ACC112 (cell line): ENCODE measurements at regions not wholly inside any gene's neighbourhood (a gene's known extent, or its start where the extent isn't known, plus 50 kb on each side); places are given as distances from the start of the nearest gene placed in this dataset.
A peak's percentile ranks its signal among the peaks of the same experiment; 100 is the strongest.

ENCODE experiments used
- H2AFZ ChIP-seq: fragments of 200-600 bp; sonication (generic); one replicate; pipeline ENCODE4 v1.6.0; 2017; ENCODE audit warnings: antibody characterized with exemption, low read length; ENCODE audit not compliant: unreplicated experiment
- H3K27ac ChIP-seq: fragments of 200-600 bp; sonication (generic); 2 replicates; pipeline ENCODE4 v1.5.1; 2014; ENCODE audit warnings: low read depth, mild to moderate bottlenecking, antibody characterized with exemption, low read length, moderate library complexity
- H3K27me3 ChIP-seq: fragments of 200-600 bp; sonication (generic); 2 replicates; pipeline ENCODE4 v1.6.1; 2014; ENCODE audit warnings: mild to moderate bottlenecking, antibody characterized with exemption, low read length, moderate library complexity, mixed read lengths; ENCODE audit not compliant: insufficient read depth
- H3K36me3 ChIP-seq: fragments of 200-600 bp; sonication (generic); 2 replicates; pipeline ENCODE4 v1.6.1; 2016; ENCODE audit warnings: mild to moderate bottlenecking, antibody characterized with exemption, low read length, moderate library complexity, mixed read lengths; ENCODE audit not compliant: insufficient read depth
- H3K4me1 ChIP-seq: fragments of 200-600 bp; sonication (generic); one replicate; pipeline ENCODE4 v1.6.1; 2016; ENCODE audit warnings: low read length, mixed read lengths; ENCODE audit not compliant: insufficient read depth, unreplicated experiment, control insufficient read depth
- H3K4me3 ChIP-seq: fragments of 200-600 bp; sonication (generic); 2 replicates; pipeline ENCODE4 v1.5.1; 2014; ENCODE audit warnings: mild to moderate bottlenecking, low read depth, low read length
- H3K79me2 ChIP-seq: fragments of 200-600 bp; sonication (generic); one replicate; pipeline ENCODE4 v1.6.0; 2016; ENCODE audit warnings: low read length; ENCODE audit not compliant: control insufficient read depth, unreplicated experiment, insufficient read depth

DNA sequence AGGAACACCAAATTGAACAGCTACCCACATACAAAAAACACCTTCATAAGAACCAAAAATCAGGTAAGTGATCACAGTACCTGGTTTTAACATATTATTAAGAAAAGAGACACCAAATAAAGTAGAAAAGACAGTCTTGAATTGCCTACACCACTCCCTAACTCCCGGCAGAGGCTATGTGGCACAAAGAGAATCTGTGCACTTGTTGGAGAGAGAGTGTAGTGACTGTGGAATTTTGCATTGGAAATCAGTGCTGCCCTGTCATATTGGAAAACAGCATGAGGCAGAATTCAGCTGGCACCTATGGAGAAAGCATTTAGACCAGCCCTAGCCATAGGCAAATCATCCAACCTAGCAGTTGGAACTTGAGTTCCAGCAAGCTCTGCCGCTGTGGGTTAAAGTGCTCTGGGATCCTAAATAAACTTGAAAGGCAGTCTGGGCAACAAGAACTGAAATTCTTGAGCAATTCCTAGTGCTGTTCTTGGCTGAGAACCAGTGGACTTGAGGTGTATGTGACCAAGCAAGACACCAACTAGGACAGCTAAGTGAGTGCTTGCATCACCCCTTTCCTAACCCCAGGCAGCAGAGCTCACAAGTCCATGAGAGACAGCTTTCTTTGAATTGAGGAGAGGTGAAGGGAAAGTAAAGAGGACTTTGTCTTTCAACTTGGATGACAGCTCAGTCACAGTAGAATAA lies 969.6 kb upstream of the ALCAM start:
- H3K27ac ChIP-seq: no peak overlapping the region
- H3K27me3 ChIP-seq: no peaks in the 10 kb centered on the region
- H3K4me3 ChIP-seq: no peak overlapping the region
- no peaks in the 10 kb centered on the region for H3K79me2 ChIP-seq
- no peak overlapping the region for H2AFZ ChIP-seq
- no peaks in the 10 kb centered on the region for H3K4me1 ChIP-seq
- H3K36me3 ChIP-seq: no peaks in the 10 kb centered on the region

DNA sequence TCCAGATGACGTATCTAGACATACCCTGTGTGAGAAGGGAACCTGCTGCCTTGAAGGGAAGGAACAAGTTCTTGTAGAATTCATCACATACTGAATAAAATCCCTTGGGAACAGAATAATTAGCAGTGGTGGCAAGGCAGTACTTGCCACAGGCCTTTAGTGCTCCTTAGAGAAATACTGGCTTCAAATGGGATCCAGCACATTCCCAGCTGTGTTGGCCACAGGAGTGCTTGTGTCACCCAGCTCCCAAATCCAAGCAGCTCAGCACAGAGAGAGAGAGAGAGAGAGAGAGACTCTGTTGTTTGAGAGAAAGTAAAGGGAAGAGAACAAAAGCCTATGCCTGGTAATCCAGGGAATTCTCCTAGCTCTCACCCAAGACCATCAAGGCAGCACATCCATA lies 969.0 kb upstream of the ALCAM start:
- Histone ChIP-seq H3K27ac (no peak overlapping the region), H3K79me2 (no peaks in the 10 kb centered on the region), H3K4me1 (no peaks in the 10 kb centered on the region)

DNA sequence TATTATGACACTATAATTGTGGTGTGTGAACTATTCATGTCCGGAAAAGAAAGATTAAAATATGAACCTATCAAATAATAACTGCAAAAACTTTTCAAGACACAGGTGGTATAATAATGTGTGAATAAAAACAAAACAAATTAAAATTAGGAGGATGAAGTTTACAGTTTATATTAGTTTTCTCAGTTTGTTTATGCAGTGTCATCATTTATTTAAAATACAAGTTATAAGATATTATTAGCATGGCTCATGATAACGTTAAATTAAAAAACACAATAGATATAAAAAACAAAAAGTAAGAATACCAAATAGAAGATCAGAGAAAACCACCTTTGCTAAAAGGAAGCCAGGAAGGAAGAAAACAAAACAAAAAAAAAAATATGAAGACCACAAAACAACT lies 963.8 kb upstream of the ALCAM start:
- H3K36me3 ChIP-seq: no peaks in the 10 kb centered on the region
- H2AFZ ChIP-seq: no peak overlapping the region
- no peaks in the 10 kb centered on the region for H3K27me3 ChIP-seq
- H3K27ac ChIP-seq: no peak overlapping the region
- H3K4me3 ChIP-seq: no peak overlapping the region
- no peaks in the 10 kb centered on the region for H3K4me1 ChIP-seq
- no peaks in the 10 kb centered on the region for H3K79me2 ChIP-seq

More for the DNA sequence above, 969.0 kb upstream of the ALCAM start:
- H3K36me3 ChIP-seq: no peaks in the 10 kb centered on the region
- H3K4me3 ChIP-seq: no peak overlapping the region
- H3K27me3 ChIP-seq: no peaks in the 10 kb centered on the region
- H2AFZ ChIP-seq: no peak overlapping the region

DNA sequence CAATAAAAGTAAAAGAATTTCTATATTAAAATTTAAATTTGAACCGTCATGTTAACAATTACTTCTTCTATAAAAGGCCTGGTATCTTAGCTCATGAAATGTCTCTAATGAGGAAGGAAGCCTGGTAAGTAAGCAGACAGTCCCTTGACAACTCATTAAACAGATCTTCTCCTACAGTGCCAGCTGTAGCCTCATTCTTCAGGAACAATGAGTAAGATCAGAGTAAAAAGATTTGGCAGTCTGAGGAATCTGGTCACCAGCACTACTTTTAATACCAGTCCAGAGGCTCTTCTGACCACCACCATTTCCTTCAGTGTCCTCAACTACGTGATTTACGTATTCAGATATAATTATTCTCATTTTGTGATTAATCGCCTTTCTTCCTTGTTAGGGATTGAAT lies 955.0 kb upstream of the ALCAM start:
- no peaks in the 10 kb centered on the region for H3K36me3 ChIP-seq
- no peaks in the 10 kb centered on the region for H3K27me3 ChIP-seq
- no peaks in the 10 kb centered on the region for H3K4me1 ChIP-seq
- H2AFZ ChIP-seq: no peak overlapping the region
- H3K79me2 ChIP-seq: no peaks in the 10 kb centered on the region
- H3K4me3 ChIP-seq: no peak overlapping the region
- no peak overlapping the region for H3K27ac ChIP-seq

DNA sequence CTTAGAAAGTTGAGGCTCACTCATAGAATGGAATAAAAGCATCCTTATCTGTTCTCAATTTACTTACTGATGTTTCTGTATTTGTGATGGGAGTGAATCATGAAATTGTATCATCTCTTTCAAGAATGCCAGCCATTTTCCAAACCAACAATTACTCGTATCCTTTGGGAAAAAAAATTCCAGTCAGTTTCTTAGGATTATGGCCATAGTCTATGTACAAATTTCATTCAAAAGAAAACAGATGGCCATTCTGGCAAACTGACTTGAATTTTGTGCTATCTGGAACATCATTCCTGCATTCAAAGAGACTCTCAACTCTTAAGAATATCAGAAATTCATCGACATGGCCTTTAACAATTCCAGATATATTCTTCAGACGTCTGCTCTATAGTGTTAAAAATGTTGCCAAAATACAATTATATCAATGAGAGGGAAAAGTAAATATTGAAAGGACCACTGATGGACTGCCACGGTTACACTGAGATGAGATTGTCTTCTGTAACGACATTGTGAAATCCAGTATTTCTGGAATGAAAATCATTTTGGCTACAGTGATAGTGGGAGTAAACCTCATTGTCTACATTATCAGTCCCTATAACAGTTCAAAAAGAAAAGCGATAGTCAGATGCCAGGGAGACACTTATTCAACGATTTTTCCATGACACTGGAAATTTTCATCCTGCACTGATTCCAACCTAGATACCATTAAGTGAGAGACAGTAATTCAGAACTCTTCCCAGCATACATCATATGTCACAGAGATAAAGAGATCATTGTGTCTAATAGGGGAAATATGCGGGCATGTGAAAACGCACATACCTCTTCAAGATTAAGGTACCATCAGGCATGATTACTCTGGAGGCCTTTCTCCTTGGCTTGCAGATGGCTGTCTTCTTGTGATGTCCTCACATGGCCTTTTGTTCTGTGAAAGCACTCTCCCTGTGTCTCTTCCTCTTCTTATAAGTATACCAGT lies 953.8 kb upstream of the ALCAM start:
- H2AFZ ChIP-seq: peak overlapping the region; percentile 10
- no peaks in the 10 kb centered on the region for H3K36me3 ChIP-seq
- H3K79me2 ChIP-seq: no peaks in the 10 kb centered on the region
- no peak overlapping the region for H3K27ac ChIP-seq
- H3K4me3 ChIP-seq: no peak overlapping the region
- no peaks in the 10 kb centered on the region for H3K27me3 ChIP-seq
- H3K4me1 ChIP-seq: no peaks in the 10 kb centered on the region

DNA sequence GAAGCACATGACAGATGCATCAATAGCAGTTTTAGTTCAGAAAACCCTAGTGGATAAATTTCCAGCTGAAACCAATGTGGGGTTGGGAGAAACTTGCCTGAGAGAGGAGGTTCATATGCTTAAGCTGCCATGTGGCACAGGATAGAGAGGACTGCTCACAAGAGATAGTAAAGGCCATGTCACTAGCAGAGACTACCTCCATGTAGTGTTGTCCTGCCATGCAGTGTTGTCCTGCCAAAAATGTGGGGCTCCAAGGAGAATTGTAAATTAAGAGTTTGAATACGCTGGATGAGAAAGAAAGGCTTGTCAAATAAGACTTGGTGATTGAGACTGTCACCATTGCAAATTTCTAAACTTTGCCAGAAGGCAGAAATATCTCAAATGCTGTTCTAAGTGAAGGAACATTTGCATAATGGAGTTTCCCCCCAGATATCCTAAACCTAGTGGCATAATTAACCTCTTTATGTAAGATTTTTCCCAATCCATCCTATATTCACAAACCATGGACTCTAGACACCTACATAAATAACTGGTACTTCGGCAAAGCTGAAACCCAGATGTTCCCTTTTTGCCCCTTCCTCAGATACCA lies 938.3 kb upstream of the ALCAM start:
- no peaks in the 10 kb centered on the region for H3K27me3 ChIP-seq
- no peak overlapping the region for H3K27ac ChIP-seq
- H2AFZ ChIP-seq: no peak overlapping the region
- no peaks in the 10 kb centered on the region for H3K79me2 ChIP-seq
- H3K4me3 ChIP-seq: no peak overlapping the region
- H3K4me1 ChIP-seq: no peaks in the 10 kb centered on the region
- no peaks in the 10 kb centered on the region for H3K36me3 ChIP-seq

DNA sequence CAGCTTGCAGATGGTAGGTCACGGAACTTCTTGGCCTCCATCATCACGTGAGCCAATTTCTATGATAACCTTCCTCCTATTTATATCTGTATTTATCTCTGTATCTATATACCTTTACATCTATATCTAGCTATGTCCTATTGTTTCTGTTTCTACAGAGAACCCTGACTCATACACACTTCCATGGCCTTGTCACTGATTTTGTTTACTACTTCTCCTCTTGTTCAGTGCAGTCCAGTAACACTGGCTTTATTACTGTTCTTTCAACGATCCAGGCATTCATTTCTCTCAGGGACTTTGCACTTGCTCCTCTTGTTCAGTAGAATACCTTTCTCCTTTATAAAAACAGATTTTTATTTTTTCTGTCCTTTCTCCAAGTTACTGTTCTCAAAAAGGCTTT lies 937.0 kb upstream of the ALCAM start:
- no peaks in the 10 kb centered on the region for H3K4me1 ChIP-seq
- no peaks in the 10 kb centered on the region for H3K36me3 ChIP-seq
- H3K27me3 ChIP-seq: no peaks in the 10 kb centered on the region
- H3K4me3 ChIP-seq: no peak overlapping the region
- H3K79me2 ChIP-seq: no peaks in the 10 kb centered on the region
- H2AFZ ChIP-seq: no peak overlapping the region
- no peak overlapping the region for H3K27ac ChIP-seq

DNA sequence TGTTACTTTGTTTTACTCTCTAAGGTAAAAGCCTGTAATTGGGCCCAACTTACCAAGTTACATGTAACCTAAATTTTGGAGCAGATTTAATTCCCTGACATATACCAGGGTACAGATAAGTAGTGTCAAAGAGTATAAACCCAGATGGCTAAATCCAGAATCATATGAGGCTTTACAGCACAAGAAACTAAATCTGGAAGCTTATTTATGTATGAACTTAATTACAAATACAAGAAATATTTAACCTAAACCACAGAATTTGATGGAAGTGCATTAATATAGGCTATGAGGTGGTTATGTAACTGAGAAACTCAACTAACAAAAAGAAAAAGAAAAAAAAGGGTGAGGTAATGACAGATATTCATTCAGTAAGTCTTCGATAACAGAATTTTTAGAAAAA lies 930.2 kb upstream of the ALCAM start:
- Histone ChIP-seq H3K36me3 (no peaks in the 10 kb centered on the region), H3K4me3 (no peak overlapping the region), H3K79me2 (no peaks in the 10 kb centered on the region), H3K4me1 (peaks cover 14% of the 10 kb centered on the region), H2AFZ (no peak overlapping the region), H3K27me3 (no peaks in the 10 kb centered on the region), H3K27ac (no peak overlapping the region)

DNA sequence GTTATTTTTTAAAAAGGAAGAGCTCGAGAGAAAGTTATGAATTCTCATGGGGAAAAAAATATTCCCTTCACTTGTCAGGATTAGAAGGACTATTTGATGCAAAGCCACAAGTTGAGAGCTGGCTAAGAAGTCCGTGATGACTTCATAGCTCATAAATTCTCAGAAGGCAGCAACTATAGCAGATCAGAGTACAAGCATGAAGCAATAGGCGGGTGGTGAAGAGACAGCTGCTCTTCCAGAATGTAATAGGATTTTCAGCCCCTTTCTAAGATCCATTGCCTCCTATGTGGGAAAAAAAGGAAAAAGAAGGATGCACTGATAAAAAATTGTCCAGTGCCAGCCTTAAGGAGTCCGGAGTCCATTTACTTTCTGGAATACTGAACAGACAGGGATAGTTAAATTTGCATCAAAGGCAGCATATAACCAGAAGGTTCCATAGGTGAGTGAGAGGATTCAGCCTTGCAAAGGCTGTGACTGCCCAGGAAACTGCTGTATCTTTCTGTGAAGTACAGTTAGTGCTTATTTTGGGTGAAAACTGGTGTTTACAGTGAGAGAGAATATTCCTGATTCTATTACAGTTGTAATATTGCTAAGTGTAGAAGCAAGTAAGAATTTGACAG lies 929.5 kb upstream of the ALCAM start:
- Histone ChIP-seq H3K79me2 (no peaks in the 10 kb centered on the region), H3K27ac (no peak overlapping the region), H3K4me1 (peaks cover 14% of the 10 kb centered on the region), H3K36me3 (no peaks in the 10 kb centered on the region), H3K4me3 (no peak overlapping the region), H3K27me3 (no peaks in the 10 kb centered on the region), H2AFZ (peak overlapping the region; percentile 63)

DNA sequence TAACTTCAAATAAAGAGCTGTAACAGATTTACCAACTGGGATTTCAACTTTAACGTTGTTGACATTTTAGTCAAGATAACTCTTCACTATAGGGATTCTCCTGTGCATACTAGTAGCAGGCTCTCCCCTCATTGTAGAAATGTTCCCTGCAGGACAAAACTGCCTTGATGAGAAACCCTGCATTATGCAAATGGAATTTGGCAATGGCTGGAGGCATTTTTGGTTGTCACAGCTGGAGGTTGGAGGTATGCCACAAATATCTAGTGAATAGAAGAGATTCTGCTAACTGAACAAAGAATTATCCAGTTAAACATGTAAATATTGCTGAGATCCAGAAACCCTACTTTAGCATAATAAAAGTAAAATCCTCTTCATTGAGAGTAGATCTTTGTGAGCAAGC lies 928.8 kb upstream of the ALCAM start:
- Histone ChIP-seq H3K36me3 (no peaks in the 10 kb centered on the region), H3K4me1 (peaks cover 14% of the 10 kb centered on the region), H3K4me3 (no peak overlapping the region), H2AFZ (no peak overlapping the region), H3K27ac (no peak overlapping the region), H3K27me3 (no peaks in the 10 kb centered on the region), H3K79me2 (no peaks in the 10 kb centered on the region)
